HG03457 (cell line): ENCODE measurements at regions not wholly inside any gene's neighbourhood (a gene's known extent, or its start where the extent isn't known, plus 50 kb on each side); places are given as distances from the start of the nearest gene placed in this dataset.

Experiments used
- ATAC-seq: cut with Tn5 transposase; IDR thresholded peaks from one replicate; pipeline ENCODE4 v1.9.1; 2021; ENCODE audit warnings: moderate number of reproducible peaks; ENCODE audit not compliant: unreplicated experiment

GRCh38 chr2:144592500-144593256, 72.8 kb upstream of the ZEB2 start:
- ATAC-seq: no peak

GRCh38 chr2:144587306-144587705, 67.4 kb upstream of the ZEB2 start:
- no peak for ATAC-seq

GRCh38 chr2:144586476-144586875, 66.6 kb upstream of the ZEB2 start:
- ATAC-seq: no peak

GRCh38 chr2:144583741-144584453, 64.0 kb upstream of the ZEB2 start:
- no peak for ATAC-seq

GRCh38 chr2:144583381-144583729, 63.4 kb upstream of the ZEB2 start:
- no peak for ATAC-seq

- ATAC-seq: no peak
Observed at GRCh38 chr2:144582651-144583380, 62.9 kb upstream of the ZEB2 start.

- ATAC-seq: no peak
Observed at GRCh38 chr2:144580521-144581161, 60.7 kb upstream of the ZEB2 start.

GRCh38 chr2:144579556-144579955, 59.6 kb upstream of the ZEB2 start:
- no peak for ATAC-seq

GRCh38 chr2:144578099-144578498, 58.2 kb upstream of the ZEB2 start:
- ATAC-seq: no peak

GRCh38 chr2:144572977-144573376, 53.1 kb upstream of the ZEB2 start:
- peak; percentile 57 for ATAC-seq

- ATAC-seq: no peak
Observed at GRCh38 chr2:144571770-144572169, 51.9 kb upstream of the ZEB2 start.

- no peak for ATAC-seq
Observed at GRCh38 chr2:144570566-144570965, 50.6 kb upstream of the ZEB2 start.
